HEK293 (cell line): ENCODE measurements at regions not wholly inside any gene's neighbourhood (a gene's known extent, or its start where the extent isn't known, plus 50 kb on each side); places are given as distances from the start of the nearest gene placed in this dataset.

Experiments
- CTCF ChIA-PET: fragments of 350-600 bp; formaldehyde crosslinking; extraction: SDS; loops from one replicate; lab custom pipeline; 2021; ENCODE audit warnings: antibody characterized with exemption; lab: Yijun Ruan, JAX
- POLR2A ChIA-PET: fragments of 300-600 bp; formaldehyde crosslinking; extraction: SDS; loops from one replicate; lab custom pipeline; 2020; ENCODE audit warnings: antibody characterized with exemption, inconsistent platforms; lab: Yijun Ruan, JAX
- H3K27ac ChIP-seq: fragments of 200-500 bp; sonication (Bioruptor generic); 2 replicates; pipeline ENCODE4 v1.5.1; 2014; ENCODE audit warnings: low read depth, low read length, control low read depth, inconsistent platforms; ENCODE audit errors: extremely low read depth
- H3K36me3 ChIP-seq, 2 experiments: fragments of 200-500 bp in 1 of 2; sonication (Bioruptor generic) in 1 of 2; 1 replicate in 1 of 2; 2 replicates in 1 of 2; pipeline ENCODE4 v1.5.1; 2014 to 2017; ENCODE audit warnings: inconsistent platforms in 2 of 2, low read length in 2 of 2; ENCODE audit not compliant: control insufficient read depth in 2 of 2, insufficient read depth in 1 of 2
- H3K4me1 ChIP-seq: fragments of 200-500 bp; sonication (Bioruptor generic); 2 replicates; pipeline ENCODE4 v1.5.1; 2014; ENCODE audit warnings: mild to moderate bottlenecking, low read length, inconsistent platforms; ENCODE audit not compliant: control insufficient read depth, insufficient read depth
- H3K4me3 ChIP-seq: 2 replicates; pipeline ENCODE4 v1.5.1; 2011; ENCODE audit warnings: low read depth, mild to moderate bottlenecking, control low read depth, low read length, moderate library complexity
- H3K9me3 ChIP-seq: fragments of 200-500 bp; sonication (Bioruptor generic); 2 replicates; pipeline ENCODE4 v1.5.1; 2014; ENCODE audit warnings: low read depth, low read length, inconsistent platforms; ENCODE audit not compliant: control insufficient read depth, insufficient read depth
- BCL11A ChIP-seq: fragments of 450-650 bp; formaldehyde crosslinking; IDR thresholded peaks from 2 replicates; pipeline ENCODE4 v1.5.1; 2016; ENCODE audit warnings: low read depth, missing biosample characterization, missing genetic modification characterization
- BCL11B ChIP-seq: fragments of 450-650 bp; formaldehyde crosslinking; IDR thresholded peaks from 2 replicates; pipeline ENCODE4 v1.5.1; 2016; ENCODE audit warnings: low read depth, missing biosample characterization, missing genetic modification characterization
- ELK4 ChIP-seq: IDR thresholded peaks from 2 replicates; pipeline ENCODE4 v1.6.1; 2011; ENCODE audit warnings: mild to moderate bottlenecking, low read depth, low read length, borderline replicate concordance
- HOXD13 ChIP-seq: sonication (generic); formaldehyde crosslinking; IDR thresholded peaks from 2 replicates; pipeline ENCODE4 v1.8.0; 2022; ENCODE audit warnings: missing genetic modification reagents, borderline replicate concordance
- PRDM4 ChIP-seq: fragments of 450-650 bp; formaldehyde crosslinking; IDR thresholded peaks from 2 replicates; pipeline ENCODE4 v1.5.1; 2017; ENCODE audit warnings: missing biosample characterization, missing genetic modification characterization
- SP2 ChIP-seq: fragments of 450-650 bp; formaldehyde crosslinking; IDR thresholded peaks from 2 replicates; pipeline ENCODE4 v1.5.1; 2016; ENCODE audit warnings: missing biosample characterization, missing genetic modification characterization
- ZNF133 ChIP-seq: fragments of 450-650 bp; formaldehyde crosslinking; IDR thresholded peaks from 2 replicates; pipeline ENCODE4 v1.5.1; 2016; ENCODE audit warnings: missing biosample characterization, missing genetic modification characterization
- ZNF140 ChIP-seq: fragments of 450-650 bp; formaldehyde crosslinking; IDR thresholded peaks from 2 replicates; pipeline ENCODE4 v1.5.1; 2016; ENCODE audit warnings: missing biosample characterization, missing genetic modification characterization
- ZNF16 ChIP-seq: fragments of 450-650 bp; formaldehyde crosslinking; IDR thresholded peaks from 2 replicates; pipeline ENCODE4 v1.5.1; 2016; ENCODE audit warnings: low read depth, missing biosample characterization, missing genetic modification characterization
- ZNF2 ChIP-seq: fragments of 450-650 bp; formaldehyde crosslinking; IDR thresholded peaks from 2 replicates; pipeline ENCODE4 v1.5.1; 2016; ENCODE audit warnings: missing biosample characterization, missing genetic modification characterization
- ZNF292 ChIP-seq: fragments of 450-650 bp; formaldehyde crosslinking; IDR thresholded peaks from 2 replicates; pipeline ENCODE4 v1.5.1; 2016; ENCODE audit warnings: low read depth, missing biosample characterization, missing genetic modification characterization, borderline replicate concordance
- ZNF324 ChIP-seq: fragments of 450-650 bp; formaldehyde crosslinking; IDR thresholded peaks from 2 replicates; pipeline ENCODE4 v1.5.1; 2016; ENCODE audit warnings: missing biosample characterization, missing genetic modification characterization
- ZNF391 ChIP-seq: fragments of 450-650 bp; formaldehyde crosslinking; IDR thresholded peaks from 2 replicates; pipeline ENCODE4 v1.5.1; 2016; ENCODE audit warnings: low read depth, missing biosample characterization, missing genetic modification characterization, borderline replicate concordance
- ZNF629 ChIP-seq: fragments of 450-650 bp; formaldehyde crosslinking; IDR thresholded peaks from 2 replicates; pipeline ENCODE4 v1.5.1; 2017; ENCODE audit warnings: missing biosample characterization, missing genetic modification characterization
- ZNF704 ChIP-seq: fragments of 450-650 bp; formaldehyde crosslinking; IDR thresholded peaks from 2 replicates; pipeline ENCODE4 v1.5.1; 2016; ENCODE audit warnings: missing biosample characterization, missing genetic modification characterization

GRCh38 chr2:103265521-103265920 is 503.7 kb downstream of the TMEM182 start (continued):
- TF ChIP-seq PRDM4 (no peak), ZNF391 (no peak), BCL11B (tag by site-specific recombination) (no peak), ZNF16 (tag by site-specific recombination) (no peak), BCL11A (tag by site-specific recombination) (no peak), ZNF133 (tag by site-specific recombination) (no peak)

GRCh38 chr2:103268841-103269498 is 507.1 kb downstream of the TMEM182 start:
- CTCF ChIA-PET = no interaction called here
- Histone ChIP-seq H3K36me3 (no peaks in the 10 kb centered on the region), H3K4me3 (no peak overlapping the region), H3K4me1 (no peaks in the 10 kb centered on the region), H3K9me3 (no peaks in the 10 kb centered on the region), H3K27ac (no peak overlapping the region)
- POLR2A ChIA-PET = no interaction called here
- no peak for TF ChIP-seq ZNF292

- Histone ChIP-seq H3K36me3 (no peaks in the 10 kb centered on the region), H3K27ac (no peak overlapping the region), H3K4me3 (no peak overlapping the region), H3K9me3 (no peaks in the 10 kb centered on the region), H3K4me1 (no peaks in the 10 kb centered on the region)
- TF ChIP-seq ZNF324 (tag by site-specific recombination) = no peak
- no peak for TF ChIP-seq ELK4
- TF ChIP-seq HOXD13 (CRISPR knock-in tag) = no peak
- CTCF ChIA-PET = no interaction called here
- POLR2A ChIA-PET = no interaction called here
Measured at GRCh38 chr2:103276869-103277268, 515.0 kb downstream of the TMEM182 start.

- no peak overlapping the region for H3K27ac ChIP-seq
- H3K4me3 ChIP-seq = no peak overlapping the region
- H3K9me3 ChIP-seq = no peaks in the 10 kb centered on the region
- H3K4me1 ChIP-seq = no peaks in the 10 kb centered on the region
- TF ChIP-seq ZNF2 (no peak), ZNF140 (tag by site-specific recombination) (no peak)
- POLR2A ChIA-PET = no interaction called here
- no peaks in the 10 kb centered on the region for H3K36me3 ChIP-seq
- CTCF ChIA-PET = no interaction called here
Measured at GRCh38 chr2:103284750-103285149, 522.9 kb downstream of the TMEM182 start.

GRCh38 chr2:103285354-103285753 is 523.5 kb downstream of the TMEM182 start:
- H3K36me3 ChIP-seq = no peaks in the 10 kb centered on the region
- no peak for TF ChIP-seq ZNF704 (tag by site-specific recombination)
- TF ChIP-seq ZNF629 = no peak
- TF ChIP-seq SP2 (tag by site-specific recombination) = no peak
- CTCF ChIA-PET = no interaction called here
- no peak overlapping the region for H3K27ac ChIP-seq
- no peaks in the 10 kb centered on the region for H3K4me1 ChIP-seq
- H3K4me3 ChIP-seq = no peak overlapping the region
- POLR2A ChIA-PET = no interaction called here
- H3K9me3 ChIP-seq = no peaks in the 10 kb centered on the region
